Kidney (tissue), 13 donors: ENCODE measurements at regions not wholly inside any gene's neighbourhood (a gene's known extent, or its start where the extent isn't known, plus 50 kb on each side); places are given as distances from the start of the nearest gene placed in this dataset.

Source experiments
- DNase-seq, 5 donors: peaks; one replicate each; pipeline ENCODE4 v3.0.0-alpha.2; 2013 to 2020
- FAIRE-seq: peaks from 2 replicates; lab custom pipeline; 2012; peaks lifted over from hg19 to GRCh38; lab: Jason Lieb, UNC
- H3K27ac ChIP-seq, 2 donors: one replicate each; pipeline ENCODE4 v1.7.0; 2013; ENCODE audit warnings: low read depth in 2 of 2, low read length in 2 of 2, inconsistent platforms in 1 of 2
- H3K27me3 ChIP-seq: one replicate; pipeline ENCODE4 v1.7.1; 2013; ENCODE audit warnings: low read length, inconsistent platforms; ENCODE audit not compliant: control insufficient read depth, insufficient read depth
- H3K36me3 ChIP-seq, 3 donors: one replicate each; pipeline versions ENCODE4 v1.7.0 to v1.7.1; 2013; ENCODE audit warnings: low read length in 3 of 3, control low read depth in 1 of 3, inconsistent platforms in 1 of 3; ENCODE audit not compliant: insufficient read depth in 3 of 3, control insufficient read depth in 2 of 3
- H3K4me1 ChIP-seq, 3 donors: one replicate each; pipeline versions ENCODE4 v1.7.0 to v1.7.1; 2013; ENCODE audit warnings: low read length in 3 of 3, inconsistent platforms in 1 of 3, low read depth in 1 of 3; ENCODE audit not compliant: control insufficient read depth in 2 of 3, insufficient read depth in 2 of 3
- H3K4me3 ChIP-seq, 3 donors: one replicate each; pipeline versions ENCODE4 v1.7.0 to v1.8.1; 2013; ENCODE audit warnings: low read length in 3 of 3, control low read depth in 1 of 3, inconsistent platforms in 1 of 3
- H3K9ac ChIP-seq, 3 donors: one replicate each; pipeline versions ENCODE4 v1.7.0 to v1.7.1; 2013; ENCODE audit warnings: low read length in 3 of 3, control low read depth in 1 of 3, inconsistent platforms in 1 of 3
- H3K9me3 ChIP-seq, 3 donors: one replicate each; pipeline versions ENCODE4 v1.7.0 to v1.7.1; 2013; ENCODE audit warnings: low read length in 3 of 3, control low read depth in 1 of 3, inconsistent platforms in 1 of 3; ENCODE audit not compliant: control insufficient read depth in 2 of 3, insufficient read depth in 1 of 3
- intact Hi-C: fragments of 100-400 bp; cut with DNase I; formaldehyde crosslinking; loops from one replicate; pipeline ENCODE4 v1.11.1; 2022
- TF ChIP-seq, protein P1 (sequence below): IDR thresholded peaks from 3 replicates; pipeline ENCODE4 v1.5.1; 2012; ENCODE audit warnings: mild to moderate bottlenecking, moderate library complexity, borderline replicate concordance; ENCODE audit not compliant: insufficient read depth; ENCODE audit errors: extremely low read depth
- donor health status: control.
- donor health status: control.
- donor health status: control.
- donor health status: control.
- donor health status: control.
- donor health status: DM: yes; HTN: yes; CAD: no.
- donor health status: Normal renal cell carcinoma (clear cell type).

DNA sequence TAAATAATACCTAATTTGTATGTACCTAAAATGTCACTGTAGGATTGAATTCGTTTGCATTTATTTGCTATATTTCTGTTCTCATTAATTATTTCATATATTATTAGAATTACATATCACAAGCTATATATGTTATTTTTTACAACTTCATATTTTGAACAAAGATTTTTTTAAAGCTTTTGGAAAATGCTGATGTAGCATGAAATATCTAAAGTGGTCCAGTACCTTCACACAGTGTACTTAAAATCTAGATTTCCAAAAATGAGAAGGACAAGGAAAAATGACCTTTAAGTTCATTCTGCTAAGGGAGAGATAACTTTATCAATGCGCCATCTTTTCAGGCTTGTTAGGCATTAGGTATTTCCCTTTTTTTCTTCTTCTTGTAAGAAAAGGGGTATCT is 71.8 kb downstream of the LARP7 start:
- H3K27me3 ChIP-seq, result peaks cover 15% of the 10 kb centered on the region
- H3K27ac ChIP-seq, result no peak overlapping the region
- no peaks in the 10 kb centered on the region for H3K36me3 ChIP-seq
- intact Hi-C loops, result no loop called here
- FAIRE-seq, result no peak
- DNase-seq, result no peak
- TF ChIP-seq, protein P1, sequence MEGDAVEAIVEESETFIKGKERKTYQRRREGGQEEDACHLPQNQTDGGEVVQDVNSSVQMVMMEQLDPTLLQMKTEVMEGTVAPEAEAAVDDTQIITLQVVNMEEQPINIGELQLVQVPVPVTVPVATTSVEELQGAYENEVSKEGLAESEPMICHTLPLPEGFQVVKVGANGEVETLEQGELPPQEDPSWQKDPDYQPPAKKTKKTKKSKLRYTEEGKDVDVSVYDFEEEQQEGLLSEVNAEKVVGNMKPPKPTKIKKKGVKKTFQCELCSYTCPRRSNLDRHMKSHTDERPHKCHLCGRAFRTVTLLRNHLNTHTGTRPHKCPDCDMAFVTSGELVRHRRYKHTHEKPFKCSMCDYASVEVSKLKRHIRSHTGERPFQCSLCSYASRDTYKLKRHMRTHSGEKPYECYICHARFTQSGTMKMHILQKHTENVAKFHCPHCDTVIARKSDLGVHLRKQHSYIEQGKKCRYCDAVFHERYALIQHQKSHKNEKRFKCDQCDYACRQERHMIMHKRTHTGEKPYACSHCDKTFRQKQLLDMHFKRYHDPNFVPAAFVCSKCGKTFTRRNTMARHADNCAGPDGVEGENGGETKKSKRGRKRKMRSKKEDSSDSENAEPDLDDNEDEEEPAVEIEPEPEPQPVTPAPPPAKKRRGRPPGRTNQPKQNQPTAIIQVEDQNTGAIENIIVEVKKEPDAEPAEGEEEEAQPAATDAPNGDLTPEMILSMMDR, result no peak
- H3K9ac ChIP-seq, result no peak overlapping the region
- no peak overlapping the region for H3K4me3 ChIP-seq
- H3K9me3 ChIP-seq, result no peaks in the 10 kb centered on the region
- peaks cover 0 to 6% (median 0%) of the 10 kb centered on the region in 3 donors for H3K4me1 ChIP-seq

DNA sequence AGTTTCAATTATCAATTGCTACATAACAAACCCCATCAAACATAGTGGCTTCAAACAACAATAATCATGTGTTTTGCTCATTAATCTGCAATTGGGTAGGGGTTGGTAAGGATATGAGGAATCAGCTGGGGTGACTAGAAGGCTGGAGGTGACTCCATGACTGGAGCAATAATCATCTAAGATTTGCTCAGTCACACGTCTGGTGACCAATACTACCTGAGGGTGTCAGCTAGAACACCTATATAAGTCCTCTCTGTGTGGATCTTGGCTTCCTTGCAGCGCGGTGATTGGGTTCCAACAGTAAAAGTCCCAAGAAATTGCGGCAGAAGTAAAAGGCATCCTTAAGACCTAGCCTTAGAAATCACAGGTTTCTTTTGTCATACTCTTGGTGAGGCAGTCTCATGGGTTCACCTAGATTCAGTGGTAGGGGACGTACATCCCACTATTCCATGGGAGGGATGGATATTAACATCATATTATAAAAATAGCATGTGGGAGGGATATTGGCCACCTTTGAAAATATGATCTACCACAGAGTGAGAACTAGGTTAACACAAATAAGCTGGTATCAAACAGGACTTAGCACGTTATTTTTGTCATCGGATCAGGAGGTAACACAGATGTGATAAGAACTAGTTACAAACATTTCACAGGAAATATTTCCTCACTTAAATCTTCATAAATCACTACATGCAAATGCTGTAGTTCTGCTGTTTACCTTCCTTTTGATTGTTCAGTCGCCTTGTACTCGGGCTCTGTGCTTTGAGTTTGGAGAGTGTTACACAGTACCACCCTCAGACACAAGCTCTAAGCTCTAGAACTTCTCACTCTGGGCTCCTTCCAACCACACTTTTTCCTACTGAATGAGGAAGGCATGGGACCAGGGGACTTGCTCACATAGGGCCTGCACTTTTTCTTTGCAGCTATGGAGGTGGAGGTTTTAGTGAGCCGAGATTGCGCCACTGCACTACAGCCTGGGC is 78.3 kb downstream of the LARP7 start:
- no peak overlapping the region for H3K27ac ChIP-seq
- H3K4me3 ChIP-seq, result no peak overlapping the region
- no peaks in the 10 kb centered on the region for H3K36me3 ChIP-seq
- FAIRE-seq (no peak), DNase-seq (no peak)
- H3K9ac ChIP-seq, result no peak overlapping the region
- intact Hi-C loops, result no loop called here
- TF ChIP-seq, protein P1, result no peak
- no peaks in the 10 kb centered on the region for H3K27me3 ChIP-seq
- H3K4me1 ChIP-seq, result no peaks in the 10 kb centered on the region
- no peaks in the 10 kb centered on the region for H3K9me3 ChIP-seq

GRCh38 chr4:112717856-112718255 is 80.9 kb downstream of the LARP7 start:
- H3K4me3 ChIP-seq, result no peak overlapping the region
- DNase-seq (no peak), FAIRE-seq (no peak)
- H3K9me3 ChIP-seq, result no peaks in the 10 kb centered on the region
- H3K9ac ChIP-seq, result no peak overlapping the region
- no peaks in the 10 kb centered on the region for H3K4me1 ChIP-seq
- H3K36me3 ChIP-seq, result no peaks in the 10 kb centered on the region
- H3K27ac ChIP-seq, result no peak overlapping the region
- TF ChIP-seq, protein P1, result no peak
- intact Hi-C loops, result no loop called here
- no peaks in the 10 kb centered on the region for H3K27me3 ChIP-seq
